ENCODE measurements at regions not wholly inside any gene's neighbourhood (a gene's known extent, or its start where the extent isn't known, plus 50 kb on each side); places are given as distances from the start of the nearest gene placed in this dataset.

DNA sequence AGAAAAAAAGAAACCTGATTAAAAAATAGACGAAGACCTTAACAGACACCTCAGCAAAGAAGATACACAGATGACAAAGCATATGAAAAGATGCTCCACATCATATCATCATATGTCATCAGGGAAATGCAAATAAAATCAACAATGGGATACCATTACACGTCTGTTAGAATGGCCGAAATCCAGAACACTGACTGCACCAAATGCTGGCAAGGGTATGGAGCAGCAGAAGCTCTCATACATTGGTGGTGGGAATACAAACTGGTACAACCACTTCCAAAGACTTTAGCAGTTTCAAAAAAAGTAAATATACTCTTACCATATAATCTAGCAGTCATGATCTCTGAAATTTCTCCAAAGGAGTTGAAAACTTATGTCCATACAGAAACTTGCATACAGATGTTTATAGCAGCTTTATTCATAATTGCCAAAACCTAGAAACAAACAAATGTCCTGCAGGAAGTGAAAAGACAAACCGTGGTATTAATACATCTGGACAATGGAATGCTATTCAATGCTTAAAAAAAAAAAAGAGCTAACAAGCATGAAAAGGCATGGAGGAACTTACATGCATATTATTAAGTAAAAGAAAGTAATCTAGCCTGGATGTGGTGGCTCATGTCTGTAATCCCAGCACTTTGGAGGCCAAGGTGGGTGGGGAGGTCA lies 107.4 kb downstream of the HES1 start:
- H3K27ac ChIP-seq (ENCODE audit: low read length): no peak overlapping the region
- no peak overlapping the region for H3K4me3 ChIP-seq (ENCODE audit: low read length)
- H3K36me3 ChIP-seq (ENCODE audit: insufficient read depth, low read depth, low read length): no peaks in the 10 kb centered on the region
- H3K4me1 ChIP-seq (ENCODE audit: insufficient read depth, low read length): peaks cover 5% of the 10 kb centered on the region; the same call in 1 of the 2 replicates
- no peaks in the 10 kb centered on the region for H3K9me3 ChIP-seq (ENCODE audit: insufficient read depth, low read depth, low read length)
- H3K9ac ChIP-seq (ENCODE audit: low read depth, low read length): no peak overlapping the region
- no peaks in the 10 kb centered on the region for H3K27me3 ChIP-seq (ENCODE audit: insufficient read depth, low read length)

- Histone ChIP-seq H3K4me1 (ENCODE audit: insufficient read depth, low read length) (peaks cover 5% of the 10 kb centered on the region; the same call in 1 of the 2 replicates), H3K27ac (ENCODE audit: low read length) (no peak overlapping the region), H3K9me3 (ENCODE audit: insufficient read depth, low read depth, low read length) (no peaks in the 10 kb centered on the region), H3K27me3 (ENCODE audit: insufficient read depth, low read length) (no peaks in the 10 kb centered on the region), H3K4me3 (ENCODE audit: low read length) (no peak overlapping the region), H3K36me3 (ENCODE audit: insufficient read depth, low read depth, low read length) (no peaks in the 10 kb centered on the region), H3K9ac (ENCODE audit: low read depth, low read length) (no peak overlapping the region)
Measured at GRCh38 chr3:194244167-194244566, 107.0 kb downstream of the CPN2 start.

- no peaks in the 10 kb centered on the region for H3K27me3 ChIP-seq (ENCODE audit: insufficient read depth, low read length)
- H3K4me3 ChIP-seq (ENCODE audit: low read length): no peak overlapping the region
- no peak overlapping the region for H3K9ac ChIP-seq (ENCODE audit: low read depth, low read length)
- no peaks in the 10 kb centered on the region for H3K36me3 ChIP-seq (ENCODE audit: insufficient read depth, low read depth, low read length)
- H3K27ac ChIP-seq (ENCODE audit: low read length): no peak overlapping the region
- H3K9me3 ChIP-seq (ENCODE audit: insufficient read depth, low read depth, low read length): no peaks in the 10 kb centered on the region
- peaks cover 5% of the 10 kb centered on the region; the same call in 1 of the 2 replicates for H3K4me1 ChIP-seq (ENCODE audit: insufficient read depth, low read length)
Measured at GRCh38 chr3:194245474-194245873, 105.7 kb downstream of the CPN2 start.

GRCh38 chr3:194245975-194246561 lies 105.1 kb downstream of the CPN2 start:
- peaks cover 5% of the 10 kb centered on the region; the same call in 1 of the 2 replicates for H3K4me1 ChIP-seq (ENCODE audit: insufficient read depth, low read length)
- H3K36me3 ChIP-seq (ENCODE audit: insufficient read depth, low read depth, low read length): no peaks in the 10 kb centered on the region
- H3K9ac ChIP-seq (ENCODE audit: low read depth, low read length): no peak overlapping the region

GRCh38 chr3:194246709-194247349 lies 104.3 kb downstream of the CPN2 start:
- Histone ChIP-seq H3K27me3 (ENCODE audit: insufficient read depth, low read length) (no peaks in the 10 kb centered on the region), H3K4me3 (ENCODE audit: low read length) (no peak overlapping the region), H3K27ac (ENCODE audit: low read length) (no peak overlapping the region), H3K9me3 (ENCODE audit: insufficient read depth, low read depth, low read length) (no peaks in the 10 kb centered on the region), H3K4me1 (ENCODE audit: insufficient read depth, low read length) (peaks cover 5% of the 10 kb centered on the region; the same call in 1 of the 2 replicates), H3K9ac (ENCODE audit: low read depth, low read length) (no peak overlapping the region), H3K36me3 (ENCODE audit: insufficient read depth, low read depth, low read length) (no peaks in the 10 kb centered on the region)

More at GRCh38 chr3:194245975-194246561, 105.1 kb downstream of the CPN2 start:
- no peaks in the 10 kb centered on the region for H3K9me3 ChIP-seq (ENCODE audit: insufficient read depth, low read depth, low read length)
- no peak overlapping the region for H3K4me3 ChIP-seq (ENCODE audit: low read length)
- no peaks in the 10 kb centered on the region for H3K27me3 ChIP-seq (ENCODE audit: insufficient read depth, low read length)
- H3K27ac ChIP-seq (ENCODE audit: low read length): no peak overlapping the region

GRCh38 chr3:194247350-194247740 lies 103.8 kb downstream of the CPN2 start:
- H3K36me3 ChIP-seq (ENCODE audit: insufficient read depth, low read depth, low read length): no peaks in the 10 kb centered on the region
- no peaks in the 10 kb centered on the region for H3K9me3 ChIP-seq (ENCODE audit: insufficient read depth, low read depth, low read length)
- no peak overlapping the region for H3K27ac ChIP-seq (ENCODE audit: low read length)
- H3K9ac ChIP-seq (ENCODE audit: low read depth, low read length): no peak overlapping the region
- H3K4me1 ChIP-seq (ENCODE audit: insufficient read depth, low read length): peaks cover 5% of the 10 kb centered on the region; the same call in 1 of the 2 replicates
- H3K4me3 ChIP-seq (ENCODE audit: low read length): no peak overlapping the region
- 0 out of 2 replicates have a peak, but pooled peaks cover 1% of the 10 kb centered on the region for H3K27me3 ChIP-seq (ENCODE audit: insufficient read depth, low read length)

- no peak overlapping the region for H3K9ac ChIP-seq (ENCODE audit: low read depth, low read length)
- no peaks in the 10 kb centered on the region for H3K9me3 ChIP-seq (ENCODE audit: insufficient read depth, low read depth, low read length)
- H3K4me3 ChIP-seq (ENCODE audit: low read length): no peak overlapping the region
- H3K4me1 ChIP-seq (ENCODE audit: insufficient read depth, low read length): peaks cover 5% of the 10 kb centered on the region; the same call in 1 of the 2 replicates
- no peaks in the 10 kb centered on the region for H3K36me3 ChIP-seq (ENCODE audit: insufficient read depth, low read depth, low read length)
- H3K27ac ChIP-seq (ENCODE audit: low read length): no peak overlapping the region
- 0 out of 2 replicates have a peak, but pooled peaks cover 5% of the 10 kb centered on the region for H3K27me3 ChIP-seq (ENCODE audit: insufficient read depth, low read length)
Measured at GRCh38 chr3:194249323-194250097, 101.6 kb downstream of the CPN2 start.

DNA sequence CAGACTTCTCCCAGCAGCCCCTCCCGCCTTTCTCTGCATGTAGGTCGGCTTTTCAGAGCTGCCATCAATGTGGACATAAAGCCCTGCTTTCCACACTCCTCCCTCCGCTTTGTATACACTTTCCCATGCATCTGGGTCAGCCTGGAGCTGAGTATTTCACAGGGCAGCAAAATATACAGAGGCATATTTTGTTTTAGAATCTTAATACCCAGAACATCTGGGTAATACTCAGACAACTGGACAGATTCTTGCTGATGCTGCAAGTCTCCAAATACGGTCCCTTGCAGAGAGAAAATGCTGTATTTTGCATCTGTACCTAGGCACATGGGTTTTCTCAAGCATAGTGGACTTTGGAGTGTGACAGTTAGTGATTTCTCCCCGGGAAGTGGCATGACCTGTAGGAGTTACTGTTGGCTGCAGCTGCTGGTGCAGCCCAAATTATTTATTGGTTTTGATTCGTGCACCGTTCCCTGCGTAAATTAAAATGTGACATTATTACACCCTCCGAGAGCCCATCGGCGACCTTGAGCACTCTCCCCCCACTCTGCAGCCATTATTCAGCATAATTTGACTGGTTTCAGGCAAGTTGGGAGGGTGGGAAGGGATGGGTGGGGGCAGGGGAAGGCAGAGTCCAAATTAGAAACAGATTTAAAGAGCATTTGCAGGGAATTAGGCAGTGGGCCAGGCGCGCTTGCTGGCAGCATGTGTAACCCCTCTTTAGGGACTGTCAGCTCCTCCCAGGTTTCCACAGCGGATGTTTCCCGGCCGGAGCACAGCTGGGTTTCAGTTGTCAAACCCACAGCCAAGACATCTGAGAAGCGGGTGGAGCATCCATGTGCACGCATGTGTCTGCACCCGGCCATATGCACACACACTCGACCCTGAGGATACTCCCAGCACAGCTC lies 100.8 kb downstream of the CPN2 start:
- Histone ChIP-seq H3K27ac (ENCODE audit: low read length) (no peak overlapping the region), H3K4me1 (ENCODE audit: insufficient read depth, low read length) (peaks cover 5% of the 10 kb centered on the region; the same call in 1 of the 2 replicates), H3K9ac (ENCODE audit: low read depth, low read length) (no peak overlapping the region)

GRCh38 chr3:194251007-194251406 lies 100.1 kb downstream of the CPN2 start:
- H3K9me3 ChIP-seq (ENCODE audit: insufficient read depth, low read depth, low read length): no peaks in the 10 kb centered on the region
- no peak overlapping the region for H3K9ac ChIP-seq (ENCODE audit: low read depth, low read length)
- H3K4me1 ChIP-seq (ENCODE audit: insufficient read depth, low read length): peaks cover 5% of the 10 kb centered on the region; the same call in 1 of the 2 replicates
- no peak overlapping the region for H3K27ac ChIP-seq (ENCODE audit: low read length)
- H3K27me3 ChIP-seq (ENCODE audit: insufficient read depth, low read length): 0 out of 2 replicates have a peak, but pooled peaks cover 5% of the 10 kb centered on the region
- no peaks in the 10 kb centered on the region for H3K36me3 ChIP-seq (ENCODE audit: insufficient read depth, low read depth, low read length)
- no peak overlapping the region for H3K4me3 ChIP-seq (ENCODE audit: low read length)

More for the DNA sequence above, 100.8 kb downstream of the CPN2 start:
- Histone ChIP-seq H3K9me3 (ENCODE audit: insufficient read depth, low read depth, low read length) (no peaks in the 10 kb centered on the region), H3K4me3 (ENCODE audit: low read length) (no peak overlapping the region), H3K36me3 (ENCODE audit: insufficient read depth, low read depth, low read length) (no peaks in the 10 kb centered on the region), H3K27me3 (ENCODE audit: insufficient read depth, low read length) (0 out of 2 replicates have a peak, but pooled peaks cover 5% of the 10 kb centered on the region)

DNA sequence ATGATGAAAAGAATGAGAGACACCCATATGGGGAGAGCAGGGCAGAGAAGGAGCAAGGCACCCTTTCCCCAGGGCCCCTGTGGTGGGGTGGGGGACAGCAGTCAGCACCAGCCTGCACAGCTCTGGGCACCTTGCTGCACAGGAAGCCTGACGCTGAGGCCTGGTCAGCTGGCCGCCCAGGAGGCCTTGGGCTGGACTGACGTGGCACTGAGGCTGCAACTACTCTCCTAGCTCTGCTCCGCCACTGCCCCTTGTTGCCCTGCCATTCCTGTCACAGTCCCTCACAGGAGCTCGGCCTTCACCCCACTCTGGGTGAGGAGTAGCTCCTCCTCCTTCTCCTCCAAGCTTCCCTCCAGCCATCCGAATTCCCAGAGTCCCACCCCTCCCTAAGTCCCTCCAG lies 99.7 kb downstream of the CPN2 start:
- H3K4me3 ChIP-seq (ENCODE audit: low read length): no peak overlapping the region
- H3K27ac ChIP-seq (ENCODE audit: low read length): no peak overlapping the region
- H3K4me1 ChIP-seq (ENCODE audit: insufficient read depth, low read length): peaks cover 2% of the 10 kb centered on the region; the same call in 1 of the 2 replicates
- H3K27me3 ChIP-seq (ENCODE audit: insufficient read depth, low read length): 0 out of 2 replicates have a peak, but pooled peaks cover 5% of the 10 kb centered on the region
- H3K9ac ChIP-seq (ENCODE audit: low read depth, low read length): no peak overlapping the region
- H3K9me3 ChIP-seq (ENCODE audit: insufficient read depth, low read depth, low read length): no peaks in the 10 kb centered on the region
- H3K36me3 ChIP-seq (ENCODE audit: insufficient read depth, low read depth, low read length): no peaks in the 10 kb centered on the region
